Tibial nerve (tissue), 4 donors: ENCODE measurements at regions not wholly inside any gene's neighbourhood (a gene's known extent, or its start where the extent isn't known, plus 50 kb on each side); places are given as distances from the start of the nearest gene placed in this dataset.

Experiments
- DNase-seq, 2 donors: peaks; one replicate each; pipeline ENCODE4 v3.0.0-alpha.2; 2019; ENCODE audit warnings: low spot score in 2 of 2
- H3K27ac ChIP-seq, 4 donors: fragments of 200-600 bp; sonication (generic) in 3 of 4; one replicate each; pipeline ENCODE4 v1.5.1; 2017 to 2019; ENCODE audit warnings: mild to moderate bottlenecking in 1 of 4
- H3K27me3 ChIP-seq, 2 donors: fragments of 200-600 bp; sonication (generic) in 1 of 2; one replicate each; pipeline versions ENCODE4 v1.5.1 to v1.6.0; 2017 to 2019
- H3K36me3 ChIP-seq, 3 donors: fragments of 200-600 bp; sonication (generic); one replicate each; pipeline ENCODE4 v1.5.1; 2018 to 2019
- H3K4me1 ChIP-seq, 4 donors: fragments of 200-600 bp; sonication (generic) in 3 of 4; one replicate each; pipeline ENCODE4 v1.5.1; 2017 to 2019
- H3K4me3 ChIP-seq, 4 donors: fragments of 200-600 bp; sonication (generic) in 3 of 4; one replicate each; pipeline ENCODE4 v1.5.1; 2017 to 2019; ENCODE audit warnings: mild to moderate bottlenecking in 1 of 4, moderate library complexity in 1 of 4
- H3K9me3 ChIP-seq, 4 donors: fragments of 200-600 bp; sonication (generic) in 3 of 4; one replicate each; pipeline ENCODE4 v1.5.1; 2017 to 2019
- EP300 ChIP-seq, 2 donors: sonication (generic); formaldehyde crosslinking; IDR thresholded peaks; one replicate each; pipeline ENCODE4 v1.6.1; 2017; ENCODE audit warnings: antibody characterized with exemption in 2 of 2, mild to moderate bottlenecking in 1 of 2
- POLR2A ChIP-seq, 2 donors: fragments of 450-650 bp; IDR thresholded peaks; one replicate each; pipeline ENCODE4 v1.6.1; 2017; ENCODE audit warnings: antibody characterized with exemption in 2 of 2, mild to moderate bottlenecking in 2 of 2, moderate library complexity in 2 of 2
- WGBS, 2 donors: methylation state at CpG; one replicate each; pipeline ENCODE4 v1.1.5; 2018; 5-methylcytosine and 5-hydroxymethylcytosine counted together
- TF ChIP-seq, protein P1 (sequence below), 5 experiments: fragments of 200-600 bp in 3 of 5; fragments of 450-650 bp in 2 of 5; sonication (generic) in 3 of 5; IDR thresholded peaks; one replicate each; pipeline ENCODE4 v1.5.1; 2016 to 2019; ENCODE audit warnings: antibody characterized with exemption in 5 of 5, mild to moderate bottlenecking in 3 of 5, moderate library complexity in 2 of 5

DNA sequence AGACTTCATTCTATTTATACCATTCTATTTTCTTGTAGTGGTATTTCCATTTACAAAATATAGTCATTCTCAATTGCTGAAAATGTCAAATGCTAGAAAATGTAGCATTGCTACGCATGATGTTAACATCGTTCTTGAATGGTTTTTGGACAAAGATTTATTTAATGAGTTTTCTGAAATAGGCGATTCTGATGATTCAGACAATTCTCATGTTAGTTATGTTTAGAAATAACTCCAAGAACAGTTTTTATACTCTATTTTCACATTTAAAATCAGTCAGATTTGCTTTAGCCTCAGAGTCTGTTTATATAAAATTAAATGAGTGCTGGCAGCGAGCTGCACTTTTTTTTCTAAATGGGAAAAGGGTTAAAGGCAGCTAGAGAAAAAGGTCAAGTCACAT, 414.8 kb upstream of the MGAT4C start:
- Histone ChIP-seq H3K4me3 (no peak overlapping the region), H3K9me3 (no peaks in the 10 kb centered on the region), H3K36me3 (no peaks in the 10 kb centered on the region), H3K4me1 (peaks cover 0 to 5% (median 0%) of the 10 kb centered on the region in 4 donors), H3K27me3 (no peaks in the 10 kb centered on the region), H3K27ac (no peak overlapping the region)
- no peak for DNase-seq
- TF ChIP-seq EP300 (IDR thresholded peaks at IDR 0.05) (no peak), POLR2A (IDR thresholded peaks at IDR 0.05) (no peak)
- TF ChIP-seq, protein P1, sequence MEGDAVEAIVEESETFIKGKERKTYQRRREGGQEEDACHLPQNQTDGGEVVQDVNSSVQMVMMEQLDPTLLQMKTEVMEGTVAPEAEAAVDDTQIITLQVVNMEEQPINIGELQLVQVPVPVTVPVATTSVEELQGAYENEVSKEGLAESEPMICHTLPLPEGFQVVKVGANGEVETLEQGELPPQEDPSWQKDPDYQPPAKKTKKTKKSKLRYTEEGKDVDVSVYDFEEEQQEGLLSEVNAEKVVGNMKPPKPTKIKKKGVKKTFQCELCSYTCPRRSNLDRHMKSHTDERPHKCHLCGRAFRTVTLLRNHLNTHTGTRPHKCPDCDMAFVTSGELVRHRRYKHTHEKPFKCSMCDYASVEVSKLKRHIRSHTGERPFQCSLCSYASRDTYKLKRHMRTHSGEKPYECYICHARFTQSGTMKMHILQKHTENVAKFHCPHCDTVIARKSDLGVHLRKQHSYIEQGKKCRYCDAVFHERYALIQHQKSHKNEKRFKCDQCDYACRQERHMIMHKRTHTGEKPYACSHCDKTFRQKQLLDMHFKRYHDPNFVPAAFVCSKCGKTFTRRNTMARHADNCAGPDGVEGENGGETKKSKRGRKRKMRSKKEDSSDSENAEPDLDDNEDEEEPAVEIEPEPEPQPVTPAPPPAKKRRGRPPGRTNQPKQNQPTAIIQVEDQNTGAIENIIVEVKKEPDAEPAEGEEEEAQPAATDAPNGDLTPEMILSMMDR (IDR thresholded peaks at IDR 0.05), result no peak
- WGBS, 2 donors, result 16 to 23% methylated on average over 4 of the region's 4 CpGs

DNA sequence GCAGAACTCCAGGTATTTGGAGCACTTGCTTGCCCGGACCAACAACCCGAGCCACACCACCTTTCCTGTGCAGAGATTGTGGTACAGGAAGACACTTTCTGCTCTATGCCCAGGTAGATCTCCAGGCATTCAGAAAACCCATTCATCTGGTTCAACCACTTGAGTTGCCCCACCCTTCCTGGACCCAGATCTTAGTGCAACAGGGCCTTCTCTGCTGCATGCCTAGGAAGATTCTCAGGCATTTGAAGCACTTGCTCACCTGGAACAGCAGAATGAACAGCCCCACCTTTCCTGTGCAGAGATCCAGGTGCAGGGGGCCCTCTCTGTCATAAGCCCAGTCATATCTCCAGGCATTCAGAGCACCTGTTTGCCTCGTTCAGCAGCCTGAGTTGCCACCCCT, 412.8 kb upstream of the MGAT4C start:
- no peaks in the 10 kb centered on the region for H3K36me3 ChIP-seq
- H3K4me3 ChIP-seq, result no peak overlapping the region
- DNase-seq, result no peak
- H3K9me3 ChIP-seq, result no peaks in the 10 kb centered on the region
- 86 to 92% methylated on average over 3 of the region's 3 CpGs for WGBS, 2 donors
- no peak overlapping the region for H3K27ac ChIP-seq
- no peaks in the 10 kb centered on the region for H3K27me3 ChIP-seq
- TF ChIP-seq POLR2A (IDR thresholded peaks at IDR 0.05) (no peak), EP300 (IDR thresholded peaks at IDR 0.05) (no peak)
- TF ChIP-seq, protein P1 (IDR thresholded peaks at IDR 0.05), result no peak
- peaks cover 0 to 5% (median 0%) of the 10 kb centered on the region in 4 donors for H3K4me1 ChIP-seq

DNA sequence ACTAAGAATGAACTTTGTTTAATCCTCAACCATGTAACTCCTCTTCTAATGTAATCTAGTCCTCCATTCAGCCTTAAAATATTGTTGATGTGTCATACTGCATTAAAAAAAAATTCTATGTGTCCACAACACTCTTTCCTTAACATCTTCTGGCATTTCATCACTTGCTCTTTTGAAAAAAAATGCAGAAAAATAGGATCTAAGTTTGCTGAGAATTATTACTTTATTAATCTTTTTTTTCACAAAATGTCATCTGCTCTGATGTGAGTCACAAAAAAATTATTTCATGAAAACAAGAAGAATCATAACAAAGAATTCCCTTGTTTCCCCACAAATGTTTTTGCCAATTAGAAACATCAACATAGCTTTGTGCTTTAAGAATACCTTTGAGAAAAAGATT, 410.1 kb upstream of the MGAT4C start:
- Histone ChIP-seq H3K27me3 (no peaks in the 10 kb centered on the region), H3K36me3 (no peaks in the 10 kb centered on the region), H3K9me3 (no peaks in the 10 kb centered on the region), H3K4me1 (peaks cover 0 to 10% (median 0%) of the 10 kb centered on the region in 4 donors), H3K4me3 (no peak overlapping the region), H3K27ac (peak overlapping the region in 1 of 4 donors; percentile 40)
- no peak for DNase-seq
- TF ChIP-seq POLR2A (IDR thresholded peaks at IDR 0.05) (no peak), EP300 (IDR thresholded peaks at IDR 0.05) (no peak)
- TF ChIP-seq, protein P1 (IDR thresholded peaks at IDR 0.05), result no peak

DNA sequence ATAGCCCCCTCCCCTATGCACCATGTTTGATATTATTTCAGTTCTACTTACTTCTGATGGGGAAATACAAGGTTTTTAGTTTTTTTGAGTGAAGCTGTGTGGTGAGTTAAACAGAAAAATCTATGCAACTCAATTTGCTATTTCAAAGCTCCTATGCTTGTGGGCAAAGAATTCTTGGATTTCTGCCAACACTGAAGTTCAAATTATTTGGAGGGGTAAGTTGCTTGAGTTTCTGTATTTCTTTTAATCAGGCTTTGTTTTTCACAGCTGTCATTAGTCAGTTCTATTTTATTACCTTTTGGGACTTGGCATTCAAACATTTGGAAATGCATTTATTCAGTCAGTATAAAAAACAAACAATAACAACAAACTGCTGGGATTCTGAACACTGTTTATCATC, 407.5 kb upstream of the MGAT4C start:
- H3K27ac ChIP-seq, result no peak overlapping the region
- H3K27me3 ChIP-seq, result no peaks in the 10 kb centered on the region
- DNase-seq, result no peak
- TF ChIP-seq EP300 (IDR thresholded peaks at IDR 0.05) (no peak), POLR2A (IDR thresholded peaks at IDR 0.05) (no peak)
- TF ChIP-seq, protein P1 (IDR thresholded peaks at IDR 0.05), result no peak
- H3K9me3 ChIP-seq, result no peaks in the 10 kb centered on the region
- no peaks in the 10 kb centered on the region for H3K36me3 ChIP-seq
- H3K4me1 ChIP-seq, result peaks cover 0 to 10% (median 0%) of the 10 kb centered on the region in 4 donors
- no peak overlapping the region for H3K4me3 ChIP-seq

DNA sequence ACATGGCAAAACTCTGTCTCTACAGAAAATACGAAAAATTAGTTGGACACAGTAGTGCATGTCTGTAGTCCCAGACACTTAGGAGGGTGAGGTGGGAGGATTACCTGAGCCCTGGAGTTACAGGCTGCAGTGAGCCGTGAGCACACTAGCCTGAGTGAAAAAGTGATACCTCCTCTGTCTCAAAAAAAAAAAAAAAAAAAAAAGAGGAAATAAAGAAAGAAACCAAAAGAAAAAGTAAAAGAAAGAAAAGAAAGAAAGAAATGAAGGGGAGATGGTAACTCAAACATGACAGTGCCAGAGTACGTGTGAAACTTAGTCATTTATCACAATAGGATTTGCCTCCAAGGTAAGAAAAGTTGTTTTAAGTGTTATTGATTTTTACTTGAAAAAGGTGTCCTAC, 407.0 kb upstream of the MGAT4C start:
- H3K4me1 ChIP-seq, result peaks cover 0 to 10% (median 0%) of the 10 kb centered on the region in 4 donors
- no peak overlapping the region for H3K27ac ChIP-seq
- no peaks in the 10 kb centered on the region for H3K27me3 ChIP-seq
- no peaks in the 10 kb centered on the region for H3K36me3 ChIP-seq
- TF ChIP-seq, protein P1 (IDR thresholded peaks at IDR 0.05), result no peak
- TF ChIP-seq POLR2A (IDR thresholded peaks at IDR 0.05) (no peak), EP300 (IDR thresholded peaks at IDR 0.05) (no peak)
- H3K4me3 ChIP-seq, result no peak overlapping the region
- DNase-seq, result no peak
- no peaks in the 10 kb centered on the region for H3K9me3 ChIP-seq
- WGBS, 2 donors, result 87 to 93% methylated on average over 3 of the region's 3 CpGs
